ENCODE measurements at regions not wholly inside any gene's neighbourhood (a gene's known extent, or its start where the extent isn't known, plus 50 kb on each side); places are given as distances from the start of the nearest gene placed in this dataset.

DNA sequence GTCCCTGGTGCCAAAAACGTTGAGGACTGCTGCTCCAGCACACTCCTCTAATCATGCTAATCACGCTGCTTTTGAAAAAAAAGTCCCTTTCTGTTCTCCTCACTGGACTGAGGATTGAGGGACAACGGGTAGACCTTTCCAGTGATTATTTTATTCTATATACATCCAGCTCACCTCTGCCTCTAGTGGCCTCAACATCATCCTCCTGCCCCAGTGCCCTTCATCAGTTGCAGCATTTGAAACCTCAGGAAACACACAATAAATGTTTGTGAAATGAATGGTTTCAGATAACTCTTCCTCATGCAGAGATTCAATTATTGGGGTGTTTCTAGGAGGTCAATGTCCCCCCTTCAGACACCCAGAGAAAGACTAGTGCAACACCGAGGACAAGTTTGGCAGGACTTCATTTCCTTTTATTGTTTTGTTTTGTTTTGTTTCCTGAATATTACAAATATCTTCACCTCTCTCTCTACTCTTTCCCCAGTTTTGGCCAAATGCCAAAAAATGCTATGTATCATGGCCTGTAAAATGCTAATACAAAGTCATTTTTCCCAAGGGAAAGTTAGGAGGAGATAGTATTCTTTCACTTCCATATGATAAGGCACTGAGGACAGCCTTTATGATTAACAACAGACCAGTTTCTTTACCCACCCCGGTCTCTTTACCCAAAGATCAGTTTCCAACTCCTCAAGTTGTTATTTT lies 460.1 kb upstream of the SLIT2 start:
- TF ChIP-seq, protein P1, sequence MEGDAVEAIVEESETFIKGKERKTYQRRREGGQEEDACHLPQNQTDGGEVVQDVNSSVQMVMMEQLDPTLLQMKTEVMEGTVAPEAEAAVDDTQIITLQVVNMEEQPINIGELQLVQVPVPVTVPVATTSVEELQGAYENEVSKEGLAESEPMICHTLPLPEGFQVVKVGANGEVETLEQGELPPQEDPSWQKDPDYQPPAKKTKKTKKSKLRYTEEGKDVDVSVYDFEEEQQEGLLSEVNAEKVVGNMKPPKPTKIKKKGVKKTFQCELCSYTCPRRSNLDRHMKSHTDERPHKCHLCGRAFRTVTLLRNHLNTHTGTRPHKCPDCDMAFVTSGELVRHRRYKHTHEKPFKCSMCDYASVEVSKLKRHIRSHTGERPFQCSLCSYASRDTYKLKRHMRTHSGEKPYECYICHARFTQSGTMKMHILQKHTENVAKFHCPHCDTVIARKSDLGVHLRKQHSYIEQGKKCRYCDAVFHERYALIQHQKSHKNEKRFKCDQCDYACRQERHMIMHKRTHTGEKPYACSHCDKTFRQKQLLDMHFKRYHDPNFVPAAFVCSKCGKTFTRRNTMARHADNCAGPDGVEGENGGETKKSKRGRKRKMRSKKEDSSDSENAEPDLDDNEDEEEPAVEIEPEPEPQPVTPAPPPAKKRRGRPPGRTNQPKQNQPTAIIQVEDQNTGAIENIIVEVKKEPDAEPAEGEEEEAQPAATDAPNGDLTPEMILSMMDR (conservative IDR thresholded peaks at IDR 0.05; ENCODE audit: low read depth, low read length) = peak; percentile 58
- H3K4me3 ChIP-seq (ENCODE audit: low read depth, low read length) = no peak overlapping the region
- DNase-seq (ENCODE audit: low read depth) = peak; percentile 41

DNA sequence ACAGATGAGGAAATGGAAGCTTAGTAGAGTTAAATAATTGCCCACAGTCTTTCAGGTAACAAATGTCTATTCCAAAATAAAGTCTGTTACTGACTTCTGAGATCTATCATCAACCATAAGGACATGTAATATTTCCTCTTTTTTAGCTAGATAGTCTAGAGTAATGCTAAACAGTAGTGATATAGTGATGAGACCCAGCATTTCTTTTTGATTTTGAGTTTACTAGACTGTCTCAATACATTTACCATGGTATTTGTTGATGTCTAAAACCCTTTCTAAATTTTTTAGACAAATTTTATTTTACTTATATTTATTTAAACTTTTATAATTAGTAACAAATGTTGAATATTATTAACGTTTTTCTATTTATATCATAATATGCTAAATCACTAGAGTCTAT lies 465.1 kb upstream of the SLIT2 start:
- DNase-seq (ENCODE audit: low read depth) = no peak
- TF ChIP-seq, protein P1 (conservative IDR thresholded peaks at IDR 0.05; ENCODE audit: low read depth, low read length) = no peak
- H3K4me3 ChIP-seq (ENCODE audit: low read depth, low read length) = no peak overlapping the region

GRCh38 chr4:19783667-19784223 lies 468.0 kb upstream of the SLIT2 start:
- DNase-seq (ENCODE audit: low read depth) = no peak
- TF ChIP-seq, protein P1 (conservative IDR thresholded peaks at IDR 0.05; ENCODE audit: low read depth, low read length) = no peak
- no peak overlapping the region for H3K4me3 ChIP-seq (ENCODE audit: low read depth, low read length)

DNA sequence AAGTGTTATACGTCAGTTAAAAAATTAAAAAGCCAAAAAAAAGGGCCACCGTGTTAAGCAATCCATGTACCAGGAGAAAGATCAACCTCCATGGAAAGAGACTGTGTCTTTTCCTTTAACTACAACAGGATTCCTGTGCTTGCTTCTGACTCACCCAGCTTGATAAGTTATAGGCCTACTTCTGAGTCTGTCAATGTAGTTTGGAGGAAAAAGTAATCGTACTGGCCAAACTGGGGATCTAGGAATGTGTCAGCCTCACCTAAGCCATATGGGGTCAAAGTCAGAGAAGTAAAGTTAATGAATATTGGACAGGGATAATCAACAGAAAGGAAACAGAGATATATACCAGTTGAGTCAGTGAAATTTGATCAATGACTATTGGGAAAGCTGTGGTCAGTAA lies 470.8 kb upstream of the SLIT2 start:
- TF ChIP-seq, protein P1 (conservative IDR thresholded peaks at IDR 0.05; ENCODE audit: low read depth, low read length) = no peak
- H3K4me3 ChIP-seq (ENCODE audit: low read depth, low read length) = no peak overlapping the region
- DNase-seq (ENCODE audit: low read depth) = no peak

DNA sequence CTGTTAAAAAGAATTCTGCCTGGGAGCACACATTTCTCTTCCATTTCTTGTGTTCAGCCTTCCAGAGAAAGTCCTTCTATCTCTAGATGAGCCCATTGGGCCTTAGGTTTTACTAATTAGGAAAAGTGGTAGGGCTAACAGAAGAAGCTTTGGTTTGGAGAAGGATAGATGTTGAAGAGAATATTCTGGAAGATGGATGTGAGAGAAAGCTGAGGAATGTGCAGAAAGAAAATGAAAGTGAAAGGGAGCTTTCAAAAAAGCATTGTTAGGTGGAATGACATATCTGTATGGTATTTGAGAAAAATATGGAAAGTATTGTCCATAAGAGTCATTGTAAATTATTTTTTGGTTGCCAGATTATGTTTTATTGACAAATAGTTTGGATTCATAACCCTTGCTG lies 474.8 kb upstream of the SLIT2 start:
- DNase-seq (ENCODE audit: low read depth) = peak; percentile 53
- no peak overlapping the region for H3K4me3 ChIP-seq (ENCODE audit: low read depth, low read length)
- TF ChIP-seq, protein P1 (conservative IDR thresholded peaks at IDR 0.05; ENCODE audit: low read depth, low read length) = no peak

DNA sequence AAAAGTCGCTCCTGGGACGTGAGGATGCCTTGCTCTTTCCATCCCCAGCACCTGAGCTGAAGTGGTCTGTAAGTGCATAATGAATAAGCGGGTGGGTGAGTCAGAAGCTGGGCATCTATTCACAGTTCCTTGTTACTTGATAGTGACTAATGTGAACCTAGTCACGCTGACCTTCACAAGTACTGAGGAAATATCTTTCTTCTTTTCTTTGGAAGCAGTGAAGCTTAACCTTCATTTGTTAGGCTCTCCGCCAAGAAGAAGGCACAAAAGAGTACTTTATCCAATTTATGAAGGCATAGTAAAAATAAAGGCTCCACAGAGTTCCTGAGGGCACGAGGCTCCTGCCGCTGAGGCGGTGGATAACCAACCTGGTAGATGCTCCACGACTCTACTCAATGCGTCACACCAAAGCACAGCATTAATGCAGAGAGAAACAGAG lies 475.7 kb upstream of the SLIT2 start:
- TF ChIP-seq, protein P1 (conservative IDR thresholded peaks at IDR 0.05; ENCODE audit: low read depth, low read length) = no peak
- no peak overlapping the region for H3K4me3 ChIP-seq (ENCODE audit: low read depth, low read length)
- DNase-seq (ENCODE audit: low read depth) = peak; percentile 87

Data from choroid plexus epithelial cell (primary cell).